NB4 (cell line): ENCODE measurements at regions not wholly inside any gene's neighbourhood (a gene's known extent, or its start where the extent isn't known, plus 50 kb on each side); places are given as distances from the start of the nearest gene placed in this dataset.

Experiments used
- POLR2A ChIP-seq: IDR thresholded peaks from 2 replicates; pipeline ENCODE4 v1.6.1; 2011; ENCODE audit warnings: mild to moderate bottlenecking; ENCODE audit not compliant: insufficient read length; ENCODE audit errors: extremely low read depth
- TF ChIP-seq, protein P1 (sequence below): IDR thresholded peaks from one replicate; pipeline ENCODE4 v1.5.1; 2012; ENCODE audit warnings: low read depth, low read length

GRCh38 chr15:67976506-67977073 is 77.5 kb upstream of the PIAS1 start:
- TF ChIP-seq POLR2A = no peak
- TF ChIP-seq, protein P1, sequence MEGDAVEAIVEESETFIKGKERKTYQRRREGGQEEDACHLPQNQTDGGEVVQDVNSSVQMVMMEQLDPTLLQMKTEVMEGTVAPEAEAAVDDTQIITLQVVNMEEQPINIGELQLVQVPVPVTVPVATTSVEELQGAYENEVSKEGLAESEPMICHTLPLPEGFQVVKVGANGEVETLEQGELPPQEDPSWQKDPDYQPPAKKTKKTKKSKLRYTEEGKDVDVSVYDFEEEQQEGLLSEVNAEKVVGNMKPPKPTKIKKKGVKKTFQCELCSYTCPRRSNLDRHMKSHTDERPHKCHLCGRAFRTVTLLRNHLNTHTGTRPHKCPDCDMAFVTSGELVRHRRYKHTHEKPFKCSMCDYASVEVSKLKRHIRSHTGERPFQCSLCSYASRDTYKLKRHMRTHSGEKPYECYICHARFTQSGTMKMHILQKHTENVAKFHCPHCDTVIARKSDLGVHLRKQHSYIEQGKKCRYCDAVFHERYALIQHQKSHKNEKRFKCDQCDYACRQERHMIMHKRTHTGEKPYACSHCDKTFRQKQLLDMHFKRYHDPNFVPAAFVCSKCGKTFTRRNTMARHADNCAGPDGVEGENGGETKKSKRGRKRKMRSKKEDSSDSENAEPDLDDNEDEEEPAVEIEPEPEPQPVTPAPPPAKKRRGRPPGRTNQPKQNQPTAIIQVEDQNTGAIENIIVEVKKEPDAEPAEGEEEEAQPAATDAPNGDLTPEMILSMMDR = no peak
